Caco-2 (cell line): ENCODE measurements at regions not wholly inside any gene's neighbourhood (a gene's known extent, or its start where the extent isn't known, plus 50 kb on each side); places are given as distances from the start of the nearest gene placed in this dataset.

ENCODE experiments used
- BruUV-seq: library from RNA; stranded (reverse); fragments of 400-500 nt; replicated peaks from 2 replicates; lab custom pipeline; 2021; lab: Mats Ljungman, UMichigan
- CTCF ChIA-PET: fragments of 300-600 bp; sonication (Branson Sonifier 250); formaldehyde crosslinking; loops from one replicate; lab custom pipeline; 2022; ENCODE audit warnings: antibody characterized with exemption; lab: Charles Lee
- POLR2A ChIA-PET: fragments of 300-600 bp; sonication (Branson Sonifier 250); formaldehyde crosslinking; loops from one replicate; lab custom pipeline; 2022; ENCODE audit warnings: antibody characterized with exemption; lab: Charles Lee
- DNase-seq, 2 experiments: peaks; one replicate each; pipeline versions ENCODE4 v3.0.0 to v3.0.0-alpha.2; 2020 to 2022
- H3K27me3 ChIP-seq: replicated peaks from 2 replicates; pipeline ENCODE4 v1.6.0; 2011; ENCODE audit warnings: low read length; ENCODE audit not compliant: control insufficient read depth, insufficient read depth
- H3K36me3 ChIP-seq: 2 replicates; pipeline ENCODE4 v1.5.1; 2011; ENCODE audit warnings: low read length; ENCODE audit not compliant: control insufficient read depth, insufficient read depth
- H3K4me1 ChIP-seq: fragments of 250-450 bp; sonication (Bioruptor Pico); 2 replicates; pipeline ENCODE4 v1.5.1; 2020; ENCODE audit warnings: mild to moderate bottlenecking
- H3K4me3 ChIP-seq: 2 replicates; pipeline ENCODE4 v1.5.1; 2011; ENCODE audit warnings: low read depth, mild to moderate bottlenecking, control low read depth, low read length
- H3K9me3 ChIP-seq: fragments of 250-450 bp; sonication (Bioruptor Pico); 2 replicates; pipeline ENCODE4 v1.5.1; 2020; ENCODE audit warnings: mild to moderate bottlenecking, moderate library complexity
- H3K27ac Mint-ChIP-seq: one replicate; pipeline ENCODE4 v1.8.0; 2022; ENCODE audit warnings: mixed read lengths; ENCODE audit not compliant: unreplicated experiment
- H3K27me3 Mint-ChIP-seq: one replicate; pipeline ENCODE4 v1.8.0; 2022; ENCODE audit warnings: mixed read lengths; ENCODE audit not compliant: insufficient read depth, unreplicated experiment
- H3K36me3 Mint-ChIP-seq: one replicate; pipeline ENCODE4 v1.8.0; 2022; ENCODE audit warnings: mild to moderate bottlenecking, mixed read lengths; ENCODE audit not compliant: insufficient read depth, unreplicated experiment
- H3K4me1 Mint-ChIP-seq: one replicate; pipeline ENCODE4 v1.8.0; 2022; ENCODE audit warnings: low read depth, mixed read lengths; ENCODE audit not compliant: unreplicated experiment
- H3K4me3 Mint-ChIP-seq: one replicate; pipeline ENCODE4 v1.8.0; 2022; ENCODE audit warnings: mild to moderate bottlenecking, moderate library complexity, mixed read lengths; ENCODE audit not compliant: unreplicated experiment
- H3K9me3 Mint-ChIP-seq: one replicate; pipeline ENCODE4 v1.8.0; 2022; ENCODE audit warnings: mixed read lengths; ENCODE audit not compliant: unreplicated experiment
- CTCF ChIP-seq, 2 experiments: fragments of 200-600 bp in 1 of 2; IDR thresholded peaks; 1 replicate in 1 of 2; 2 replicates in 1 of 2; pipeline versions ENCODE4 v1.5.1 to v1.8.0; 2011 to 2022; ENCODE audit warnings: antibody characterized with exemption in 1 of 2, control low read depth in 1 of 2, inconsistent platforms in 1 of 2, low read depth in 1 of 2, low read length in 1 of 2, mild to moderate bottlenecking in 1 of 2, moderate library complexity in 1 of 2; ENCODE audit not compliant: insufficient read depth in 1 of 2, severe bottlenecking in 1 of 2, unreplicated experiment in 1 of 2
- intact Hi-C: fragments of 100-400 bp; cut with micrococcal nuclease; formaldehyde crosslinking; loops from one replicate; pipeline ENCODE4 v1.10.0; 2022; ENCODE audit not compliant: unreplicated experiment

DNA sequence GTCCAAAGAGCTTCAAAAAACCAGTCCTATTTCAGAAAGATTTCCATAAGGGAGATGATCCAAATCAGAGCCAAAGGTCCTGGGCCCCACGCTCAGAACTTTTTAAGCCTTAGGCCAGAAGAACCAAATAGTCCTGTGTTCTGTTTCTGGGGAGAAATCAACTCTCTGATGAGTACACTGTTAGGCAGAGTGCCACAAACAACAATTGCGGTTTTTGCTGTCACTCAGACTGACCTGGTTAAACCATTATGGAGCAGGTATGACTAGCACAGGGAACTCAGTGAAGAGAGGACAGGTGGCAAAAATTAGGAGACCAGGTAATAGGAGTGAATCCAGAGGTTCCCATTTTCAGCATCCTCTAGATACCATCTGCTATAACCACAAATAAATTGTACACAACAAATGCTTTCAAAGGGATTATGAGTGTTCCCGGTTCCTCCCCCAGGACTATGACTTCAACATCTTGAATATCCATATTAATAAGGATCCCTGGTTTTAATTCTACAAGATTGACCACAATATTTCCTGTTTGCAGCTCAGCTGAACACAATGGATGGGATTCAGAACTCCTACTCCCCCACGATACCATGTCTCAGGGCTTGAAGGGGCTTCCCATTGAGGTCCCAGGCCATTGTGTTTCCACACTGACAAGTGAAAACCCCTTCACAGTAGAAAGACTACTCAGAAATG, 52.1 kb upstream of the FREM1 start:
- no peak overlapping the region for H3K4me3 ChIP-seq
- H3K36me3 ChIP-seq = no peaks in the 10 kb centered on the region
- no peaks in the 10 kb centered on the region for H3K9me3 ChIP-seq
- H3K4me1 ChIP-seq = 0 out of 2 replicates have a peak, but pooled peaks cover 4% of the 10 kb centered on the region
- POLR2A ChIA-PET = no interaction called here
- no peak for DNase-seq
- no peaks in the 10 kb centered on the region for H3K9me3 Mint-ChIP-seq
- no peaks in the 10 kb centered on the region for H3K36me3 Mint-ChIP-seq
- TSS peak; percentile 89 for BruUV-seq
- H3K4me1 Mint-ChIP-seq = no peaks in the 10 kb centered on the region
- intact Hi-C loops = no loop called here
- H3K27me3 Mint-ChIP-seq = no peaks in the 10 kb centered on the region
- CTCF ChIA-PET = no interaction called here
- no peak for TF ChIP-seq CTCF (IDR thresholded peaks at IDR 0.05; ENCODE audit: insufficient read depth in 1 of 2, low read depth in 1 of 2, low read length in 1 of 2, severe bottlenecking in 1 of 2, unreplicated experiment in 1 of 2)
- H3K27ac Mint-ChIP-seq = no peak overlapping the region
- no peaks in the 10 kb centered on the region for H3K27me3 ChIP-seq
- no peak overlapping the region for H3K4me3 Mint-ChIP-seq

GRCh38 chr9:14961372-14962068, 51.3 kb upstream of the FREM1 start:
- Mint-ChIP-seq H3K36me3 (no peaks in the 10 kb centered on the region), H3K27me3 (no peaks in the 10 kb centered on the region), H3K27ac (no peak overlapping the region), H3K4me3 (peak overlapping the region; percentile 36), H3K9me3 (no peaks in the 10 kb centered on the region), H3K4me1 (no peaks in the 10 kb centered on the region)
- TF ChIP-seq CTCF (IDR thresholded peaks at IDR 0.05; ENCODE audit: insufficient read depth in 1 of 2, low read depth in 1 of 2, low read length in 1 of 2, severe bottlenecking in 1 of 2, unreplicated experiment in 1 of 2) = no peak
- DNase-seq = peak; percentile 59 to 76
- no TSS peak for BruUV-seq
- intact Hi-C loops = no loop called here
- H3K9me3 ChIP-seq = no peaks in the 10 kb centered on the region
- ChIA-PET CTCF (no interaction called here), POLR2A (no interaction called here)
- H3K27me3 ChIP-seq = no peaks in the 10 kb centered on the region
- no peak overlapping the region for H3K4me3 ChIP-seq
- H3K36me3 ChIP-seq = no peaks in the 10 kb centered on the region
- H3K4me1 ChIP-seq = 0 out of 2 replicates have a peak, but pooled peaks cover 4% of the 10 kb centered on the region

DNA sequence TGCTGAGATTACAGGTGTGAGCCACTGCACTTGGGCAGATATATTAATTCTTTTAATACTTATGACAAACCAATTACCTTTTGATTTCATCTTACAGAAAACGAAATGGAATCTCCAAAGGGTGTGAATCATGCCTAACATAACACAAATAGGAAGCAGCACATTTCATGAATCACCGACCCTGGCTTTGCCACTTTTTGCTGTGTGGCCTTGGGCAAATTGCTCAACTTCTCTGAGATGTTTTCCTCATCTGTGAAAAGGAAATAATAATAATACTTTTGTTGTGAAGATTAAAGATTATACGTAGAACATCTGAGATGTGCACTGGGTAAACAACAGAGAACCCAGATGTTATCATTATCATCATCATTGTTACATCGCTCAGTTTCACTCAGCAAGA, 50.7 kb upstream of the FREM1 start:
- POLR2A ChIA-PET = no interaction called here
- no peak for TF ChIP-seq CTCF (IDR thresholded peaks at IDR 0.05; ENCODE audit: insufficient read depth in 1 of 2, low read depth in 1 of 2, low read length in 1 of 2, severe bottlenecking in 1 of 2, unreplicated experiment in 1 of 2)
- Mint-ChIP-seq H3K27me3 (no peaks in the 10 kb centered on the region), H3K4me1 (no peaks in the 10 kb centered on the region), H3K27ac (no peak overlapping the region), H3K36me3 (no peaks in the 10 kb centered on the region), H3K4me3 (no peak overlapping the region), H3K9me3 (no peaks in the 10 kb centered on the region)
- no peak for DNase-seq
- CTCF ChIA-PET = no interaction called here
- intact Hi-C loops = no loop called here
- H3K36me3 ChIP-seq = no peaks in the 10 kb centered on the region
- 0 out of 2 replicates have a peak, but pooled peaks cover 4% of the 10 kb centered on the region for H3K4me1 ChIP-seq
- no TSS peak for BruUV-seq
- H3K4me3 ChIP-seq = no peak overlapping the region
- no peaks in the 10 kb centered on the region for H3K27me3 ChIP-seq
- no peaks in the 10 kb centered on the region for H3K9me3 ChIP-seq
